ENCODE measurements at regions not wholly inside any gene's neighbourhood (a gene's known extent, or its start where the extent isn't known, plus 50 kb on each side); places are given as distances from the start of the nearest gene placed in this dataset.

GRCh38 chr5:64110222-64110621 lies 55.4 kb upstream of the RNF180 start:
- Histone ChIP-seq H3K27ac (no peak overlapping the region), H3K9ac (no peak overlapping the region), H3K4me3 (no peak overlapping the region), H3K4me2 (no peak overlapping the region), H3K4me1 (no peaks in the 10 kb centered on the region), H3K36me3 (no peaks in the 10 kb centered on the region), H3K27me3 (no peaks in the 10 kb centered on the region), H3K9me3 (replicated peaks in 1 of 11) (peaks cover 0 to 12% (median 4%) of the 10 kb centered on the region in 11 experiments; a peak in 5 of 22 replicates), H4K20me1 (no peaks in the 10 kb centered on the region)
- TF ChIP-seq Cebpa-rat (IDR thresholded peaks at IDR 0.05), result no peak

- H3K36me3 ChIP-seq, result no peaks in the 10 kb centered on the region
- no peaks in the 10 kb centered on the region for H4K20me1 ChIP-seq
- no peak overlapping the region for H3K27ac ChIP-seq
- H3K27me3 ChIP-seq, result no peaks in the 10 kb centered on the region
- H3K4me2 ChIP-seq, result no peak overlapping the region
- peaks cover 0 to 12% (median 6%) of the 10 kb centered on the region in 11 experiments; a peak in 5 of 22 replicates for H3K9me3 ChIP-seq (replicated peaks in 1 of 11)
- H3K4me1 ChIP-seq, result no peaks in the 10 kb centered on the region
- no peak overlapping the region for H3K9ac ChIP-seq
- no peak for TF ChIP-seq Cebpa-rat (IDR thresholded peaks at IDR 0.05)
- H3K4me3 ChIP-seq, result no peak overlapping the region
Measured at GRCh38 chr5:64108674-64109073, 57.0 kb upstream of the RNF180 start.

DNA sequence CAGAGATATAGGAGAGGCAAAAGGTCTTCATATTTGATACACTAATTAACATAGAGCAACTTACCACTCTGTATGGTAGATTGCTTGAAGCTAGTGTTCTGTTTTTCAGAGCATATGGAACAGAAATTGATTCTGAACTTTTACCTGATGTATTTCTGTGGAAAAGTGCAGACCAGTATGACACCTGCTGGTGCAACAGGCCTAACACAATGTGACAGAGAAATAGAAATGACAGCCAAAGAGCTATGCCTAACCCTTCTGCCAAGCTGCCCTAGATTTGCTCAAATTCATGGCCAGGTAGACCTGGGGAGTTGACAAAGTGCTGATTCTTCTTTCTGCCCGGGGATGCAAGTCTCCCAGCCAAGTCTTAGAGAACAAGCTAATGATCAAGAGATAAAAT lies 65.4 kb upstream of the RNF180 start:
- Histone ChIP-seq H3K4me2 (no peak overlapping the region), H3K4me3 (no peak overlapping the region), H4K20me1 (no peaks in the 10 kb centered on the region), H3K4me1 (no peaks in the 10 kb centered on the region), H3K27me3 (no peaks in the 10 kb centered on the region), H3K36me3 (no peaks in the 10 kb centered on the region), H3K27ac (no peak overlapping the region), H3K9ac (no peak overlapping the region), H3K9me3 (replicated peaks in 1 of 11) (peaks cover 0 to 1% (median 0%) of the 10 kb centered on the region in 11 experiments; a peak in 4 of 22 replicates)
- no peak for TF ChIP-seq Cebpa-rat (IDR thresholded peaks at IDR 0.05)

GRCh38 chr5:64096771-64097170 lies 68.9 kb upstream of the RNF180 start:
- Histone ChIP-seq H4K20me1 (no peaks in the 10 kb centered on the region), H3K9me3 (replicated peaks in 1 of 11) (0 out of 22 replicates have a peak, but pooled peaks cover 0 to under 1% (median 0%) of the 10 kb centered on the region in 11 experiments), H3K4me1 (no peaks in the 10 kb centered on the region), H3K4me3 (no peak overlapping the region), H3K36me3 (no peaks in the 10 kb centered on the region), H3K27ac (no peak overlapping the region), H3K27me3 (no peaks in the 10 kb centered on the region), H3K9ac (no peak overlapping the region), H3K4me2 (no peak overlapping the region)
- no peak for TF ChIP-seq Cebpa-rat (IDR thresholded peaks at IDR 0.05)

DNA sequence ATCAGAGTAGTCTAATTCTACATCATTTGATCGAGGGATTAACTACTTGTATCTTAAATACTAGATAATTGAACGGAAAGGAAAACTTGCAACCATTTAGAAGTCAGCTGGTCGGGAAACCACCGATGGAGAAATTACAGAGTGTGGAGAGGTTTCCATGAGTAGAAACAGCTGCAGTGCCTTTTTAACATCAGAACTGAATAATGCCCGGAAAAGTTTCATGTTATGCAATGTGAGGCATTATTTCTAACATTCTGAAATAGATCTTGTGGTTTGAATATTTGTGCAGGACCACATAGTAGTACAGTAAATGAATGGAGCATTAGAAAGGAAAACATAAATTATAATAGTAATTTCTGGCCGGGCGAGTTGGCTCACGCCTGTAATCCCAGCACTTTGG lies 88.1 kb upstream of the RNF180 start:
- H3K36me3 ChIP-seq, result no peaks in the 10 kb centered on the region
- H3K27ac ChIP-seq, result no peak overlapping the region

GRCh38 chr5:64074533-64074932 lies 91.1 kb upstream of the RNF180 start:
- Histone ChIP-seq H3K4me1 (no peaks in the 10 kb centered on the region), H3K27me3 (no peaks in the 10 kb centered on the region), H3K36me3 (no peaks in the 10 kb centered on the region), H3K4me2 (no peak overlapping the region), H3K9ac (no peak overlapping the region), H4K20me1 (no peaks in the 10 kb centered on the region), H3K4me3 (no peak overlapping the region), H3K27ac (no peak overlapping the region), H3K9me3 (replicated peaks in 1 of 11) (no peaks in the 10 kb centered on the region)
- no peak for TF ChIP-seq Cebpa-rat (IDR thresholded peaks at IDR 0.05)

More for the DNA sequence above, 88.1 kb upstream of the RNF180 start:
- Histone ChIP-seq H3K4me1 (no peaks in the 10 kb centered on the region), H4K20me1 (no peaks in the 10 kb centered on the region), H3K4me3 (no peak overlapping the region), H3K4me2 (no peak overlapping the region), H3K27me3 (no peaks in the 10 kb centered on the region), H3K9me3 (replicated peaks in 1 of 11) (no peaks in the 10 kb centered on the region), H3K9ac (no peak overlapping the region)
- TF ChIP-seq Cebpa-rat (IDR thresholded peaks at IDR 0.05), result no peak

- TF ChIP-seq Cebpa-rat (IDR thresholded peaks at IDR 0.05), result no peak
Measured at GRCh38 chr5:64069486-64069885, 96.2 kb upstream of the RNF180 start.

GRCh38 chr5:64050296-64050695 lies 88.1 kb upstream of the HTR1A start:
- no peak overlapping the region for H3K4me2 ChIP-seq
- H3K9ac ChIP-seq, result no peak overlapping the region
- no peaks in the 10 kb centered on the region for H4K20me1 ChIP-seq
- H3K27me3 ChIP-seq, result no peaks in the 10 kb centered on the region
- H3K36me3 ChIP-seq, result no peaks in the 10 kb centered on the region
- H3K4me1 ChIP-seq, result no peaks in the 10 kb centered on the region
- no peak for TF ChIP-seq Cebpa-rat (IDR thresholded peaks at IDR 0.05)
- peaks cover 12 to 20% (median 17%) of the 10 kb centered on the region in 11 experiments for H3K9me3 ChIP-seq (replicated peaks in 1 of 11)
- no peak overlapping the region for H3K27ac ChIP-seq
- H3K4me3 ChIP-seq, result no peak overlapping the region

More at GRCh38 chr5:64069486-64069885, 96.2 kb upstream of the RNF180 start:
- H3K9me3 ChIP-seq (replicated peaks in 1 of 11), result no peaks in the 10 kb centered on the region; a peak in 2 of 22 replicates
- H3K4me2 ChIP-seq, result no peak overlapping the region
- H3K4me3 ChIP-seq, result no peak overlapping the region
- H3K4me1 ChIP-seq, result no peaks in the 10 kb centered on the region
- no peaks in the 10 kb centered on the region for H3K36me3 ChIP-seq
- H3K9ac ChIP-seq, result no peak overlapping the region
- no peak overlapping the region for H3K27ac ChIP-seq
- H4K20me1 ChIP-seq, result no peaks in the 10 kb centered on the region
- no peaks in the 10 kb centered on the region for H3K27me3 ChIP-seq

DNA sequence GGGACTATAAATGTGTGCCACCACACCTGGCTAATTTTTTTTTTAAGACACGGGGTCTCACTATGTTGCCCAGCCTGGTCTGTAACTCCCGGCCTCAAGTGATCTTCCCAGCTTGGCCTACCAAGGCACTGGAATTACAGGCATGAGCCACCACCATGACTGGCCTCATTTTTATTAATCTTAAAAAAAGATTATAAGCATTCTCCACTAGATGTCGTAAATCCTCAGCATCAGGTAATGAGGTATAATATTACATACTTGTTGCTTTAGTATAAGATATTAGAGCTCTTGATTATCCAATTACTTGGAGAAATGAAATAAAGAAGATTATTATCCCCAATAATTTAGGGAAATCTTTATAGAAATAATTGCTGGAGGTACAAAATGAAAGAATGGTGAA lies 78.2 kb upstream of the HTR1A start:
- peaks cover 18 to 44% (median 25%) of the 10 kb centered on the region in 11 experiments for H3K9me3 ChIP-seq (replicated peaks in 1 of 11)
- no peak overlapping the region for H3K9ac ChIP-seq
- H3K4me1 ChIP-seq, result peaks cover 0 to 9% (median 0%) of the 10 kb centered on the region in 10 experiments; a peak in 1 of 20 replicates
- no peaks in the 10 kb centered on the region for H4K20me1 ChIP-seq
- no peak for TF ChIP-seq Cebpa-rat (IDR thresholded peaks at IDR 0.05)
- H3K27ac ChIP-seq, result no peak overlapping the region
- no peaks in the 10 kb centered on the region for H3K36me3 ChIP-seq
- no peaks in the 10 kb centered on the region for H3K27me3 ChIP-seq
- no peak overlapping the region for H3K4me3 ChIP-seq
- no peak overlapping the region for H3K4me2 ChIP-seq

DNA sequence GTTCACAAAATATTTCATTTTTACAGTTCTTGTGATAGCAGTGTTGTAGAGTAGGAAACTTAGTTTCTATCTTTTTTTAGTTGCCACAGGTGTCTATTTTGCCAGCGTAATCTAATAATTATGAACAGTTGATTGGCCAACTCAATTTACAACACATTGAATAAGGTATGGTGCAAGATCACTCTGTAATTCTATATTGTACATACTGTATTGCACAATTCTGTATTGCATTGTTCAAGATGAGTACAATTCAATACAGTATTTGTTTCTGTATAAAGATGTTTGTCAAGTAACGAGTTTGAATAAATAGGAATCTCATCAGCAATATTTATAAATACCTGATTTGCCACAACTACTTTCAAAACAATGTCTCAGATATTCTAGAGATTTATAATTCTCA lies 64.2 kb upstream of the HTR1A start:
- no peaks in the 10 kb centered on the region for H3K27me3 ChIP-seq
- H3K36me3 ChIP-seq, result no peaks in the 10 kb centered on the region
- TF ChIP-seq Cebpa-rat (IDR thresholded peaks at IDR 0.05), result 0 out of 22 replicates have a peak, but pooled peaks of 1 of the 11 experiments have one; percentile 11

More for the DNA sequence above, 64.2 kb upstream of the HTR1A start:
- no peak overlapping the region for H3K4me2 ChIP-seq
- H3K9me3 ChIP-seq (replicated peaks in 1 of 11), result no peaks in the 10 kb centered on the region
- no peaks in the 10 kb centered on the region for H3K4me1 ChIP-seq
- no peak overlapping the region for H3K27ac ChIP-seq
- no peaks in the 10 kb centered on the region for H4K20me1 ChIP-seq
- no peak overlapping the region for H3K9ac ChIP-seq
- H3K4me3 ChIP-seq, result no peak overlapping the region

All from BLaER1 treated with 17β-estradiol and CSF1 and Interleukin-3, amounts not matched to agents 10 nM and 100 nM (cell line).